GM23248 (cell line): ENCODE measurements at regions not wholly inside any gene's neighbourhood (a gene's known extent, or its start where the extent isn't known, plus 50 kb on each side); places are given as distances from the start of the nearest gene placed in this dataset.

Source experiments
- DNase-seq: peaks from one replicate; pipeline ENCODE4 v3.0.0-alpha.2; 2015
- H2AFZ ChIP-seq: fragments of 200-600 bp; sonication (generic); 2 replicates; pipeline ENCODE4 v1.6.1; 2016; ENCODE audit warnings: antibody characterized with exemption
- H3F3A ChIP-seq: fragments of 200-600 bp; sonication (generic); 2 replicates; pipeline ENCODE4 v1.6.1; 2016; ENCODE audit warnings: mild to moderate bottlenecking, antibody characterized with exemption, mixed run types; ENCODE audit not compliant: insufficient read depth
- H3K27ac ChIP-seq: fragments of 200-600 bp; sonication (generic); 2 replicates; pipeline ENCODE4 v1.5.1; 2016; ENCODE audit warnings: mild to moderate bottlenecking
- H3K27me3 ChIP-seq: fragments of 200-600 bp; sonication (generic); replicated peaks from 2 replicates; pipeline ENCODE4 v1.6.1; 2016; ENCODE audit warnings: mild to moderate bottlenecking; ENCODE audit not compliant: insufficient read depth
- H3K36me3 ChIP-seq: fragments of 200-600 bp; sonication (generic); 2 replicates; pipeline ENCODE4 v1.6.1; 2016; ENCODE audit warnings: low read depth, mild to moderate bottlenecking
- H3K4me1 ChIP-seq: fragments of 200-600 bp; sonication (generic); 2 replicates; pipeline ENCODE4 v1.6.1; 2016; ENCODE audit warnings: mild to moderate bottlenecking; ENCODE audit not compliant: insufficient read depth
- H3K4me2 ChIP-seq: fragments of 200-600 bp; sonication (generic); one replicate; pipeline ENCODE4 v1.6.1; 2016; ENCODE audit warnings: mild to moderate bottlenecking; ENCODE audit not compliant: unreplicated experiment
- H3K4me3 ChIP-seq: fragments of 200-600 bp; sonication (generic); 2 replicates; pipeline ENCODE4 v1.5.1; 2016; ENCODE audit warnings: mild to moderate bottlenecking
- H3K79me2 ChIP-seq: fragments of 200-600 bp; sonication (generic); 2 replicates; pipeline ENCODE4 v1.6.1; 2016; ENCODE audit warnings: mild to moderate bottlenecking; ENCODE audit not compliant: insufficient read depth
- H3K9ac ChIP-seq: fragments of 200-600 bp; sonication (generic); 2 replicates; pipeline ENCODE4 v1.6.1; 2016; ENCODE audit warnings: mild to moderate bottlenecking
- H3K9me2 ChIP-seq: fragments of 200-600 bp; sonication (generic); 2 replicates; pipeline ENCODE4 v1.6.1; 2016; ENCODE audit warnings: mixed run types, mild to moderate bottlenecking, moderate library complexity; ENCODE audit not compliant: insufficient read depth
- H3K9me3 ChIP-seq: fragments of 200-600 bp; sonication (generic); one replicate; pipeline ENCODE4 v1.6.1; 2017; ENCODE audit warnings: low read depth
- H4K20me1 ChIP-seq: fragments of 200-600 bp; sonication (generic); 2 replicates; pipeline ENCODE4 v1.6.0; 2016; ENCODE audit not compliant: insufficient read depth
- EZH2 ChIP-seq: fragments of 200-600 bp; sonication (generic); IDR thresholded peaks from 2 replicates; pipeline ENCODE4 v1.6.1; 2018; ENCODE audit warnings: antibody characterized with exemption, mild to moderate bottlenecking; ENCODE audit not compliant: insufficient read depth, poor library complexity, severe bottlenecking
- EZH2phosphoT487 ChIP-seq: fragments of 200-600 bp; sonication (generic); IDR thresholded peaks from 2 replicates; pipeline ENCODE4 v1.6.1; 2018; ENCODE audit warnings: antibody characterized with exemption, moderate library complexity, mild to moderate bottlenecking, low read depth; ENCODE audit not compliant: insufficient read depth
- WGBS, 2 experiments: methylation state at CpG; one replicate each; pipeline ENCODE4 v1.1.6; 2015 to 2017; ENCODE audit warnings: low lambda C conversion rate in 2 of 2, low coverage in 1 of 2; ENCODE audit errors: missing lambda C conversion rate in 2 of 2; 5-methylcytosine and 5-hydroxymethylcytosine counted together
- in situ Hi-C: fragments of 300-500 bp; cut with MboI; formaldehyde crosslinking; loops from 2 replicates; pipeline ENCODE4 v1.15.0; 2020

DNA sequence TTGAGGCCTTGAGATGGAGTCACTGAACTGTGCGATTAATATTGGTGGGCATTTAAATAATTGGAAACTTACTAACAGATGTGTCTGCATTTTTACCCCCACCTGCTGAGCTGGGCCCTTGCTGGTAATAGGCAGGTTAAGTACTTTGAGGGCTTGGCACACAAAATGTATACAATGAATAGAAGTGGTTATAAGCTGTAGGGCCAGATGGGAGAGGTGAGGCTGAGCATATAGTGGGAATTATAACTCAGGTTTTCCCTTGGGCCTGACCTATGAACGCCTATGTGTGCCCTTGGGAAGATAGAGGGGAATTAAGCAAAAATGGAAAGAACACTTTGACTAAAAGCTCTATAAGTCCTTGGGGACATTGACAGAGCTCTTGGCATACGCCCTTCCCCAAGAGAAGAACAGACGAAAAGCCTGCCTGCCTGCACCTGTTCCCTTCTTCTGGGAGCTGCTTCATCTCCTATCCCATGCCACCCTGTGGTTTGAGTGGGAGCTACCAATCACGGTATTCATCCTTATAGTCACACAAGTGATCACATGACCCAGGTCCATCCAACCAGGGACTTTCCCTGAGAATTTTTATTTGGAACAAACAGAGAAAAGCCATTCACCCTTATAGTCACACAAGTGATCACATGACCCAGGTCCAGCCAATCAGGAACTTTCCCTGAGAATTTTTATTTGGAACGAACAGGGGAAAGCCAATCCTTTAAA is 260.7 kb upstream of the CSF3R start:
- H3K9me2 ChIP-seq: no peaks in the 10 kb centered on the region

DNA sequence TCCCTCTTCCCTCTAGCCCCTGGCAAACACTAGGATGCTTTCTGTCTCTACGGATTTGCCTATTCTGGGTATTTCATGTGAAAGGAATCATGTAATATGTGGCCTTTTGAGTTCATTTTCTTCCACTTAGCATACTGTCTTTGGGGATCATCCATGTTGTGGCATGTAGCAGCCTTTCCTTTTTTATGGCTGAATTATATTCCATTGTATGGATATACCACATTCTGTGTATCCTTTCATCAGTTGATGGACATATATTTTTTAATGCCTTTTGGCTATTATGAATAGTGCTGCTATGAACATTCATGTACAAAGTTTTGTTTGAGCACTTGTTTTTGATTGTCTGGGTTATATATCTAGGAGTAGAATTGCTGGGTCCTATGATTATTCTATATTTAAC is 258.4 kb upstream of the CSF3R start:
- Histone ChIP-seq H3F3A (no peaks in the 10 kb centered on the region), H3K4me3 (no peak overlapping the region), H2AFZ (no peak overlapping the region), H3K4me1 (no peaks in the 10 kb centered on the region), H3K9ac (no peak overlapping the region), H3K36me3 (no peaks in the 10 kb centered on the region), H3K27me3 (no peaks in the 10 kb centered on the region), H3K27ac (no peak overlapping the region), H4K20me1 (no peaks in the 10 kb centered on the region), H3K9me3 (no peaks in the 10 kb centered on the region), H3K4me2 (no peak overlapping the region), H3K9me2 (no peaks in the 10 kb centered on the region), H3K79me2 (no peaks in the 10 kb centered on the region)
- no peak for DNase-seq
- in situ Hi-C loops: no loop called here
- 15 to 20% methylated on average over 1 of the region's 1 CpG for WGBS, 2 experiments
- TF ChIP-seq EZH2: no peak
- TF ChIP-seq EZH2phosphoT487: no peak

More for the DNA sequence above, 260.7 kb upstream of the CSF3R start:
- Histone ChIP-seq H3F3A (no peaks in the 10 kb centered on the region), H3K4me1 (no peaks in the 10 kb centered on the region), H3K79me2 (no peaks in the 10 kb centered on the region), H3K27ac (no peak overlapping the region), H3K9ac (no peak overlapping the region), H3K27me3 (no peaks in the 10 kb centered on the region), H3K9me3 (no peaks in the 10 kb centered on the region), H2AFZ (no peak overlapping the region), H3K36me3 (no peaks in the 10 kb centered on the region), H3K4me2 (no peak overlapping the region), H4K20me1 (no peaks in the 10 kb centered on the region), H3K4me3 (no peak overlapping the region)
- 20 to 25% methylated on average over 6 of the region's 6 CpGs for WGBS, 2 experiments
- DNase-seq: no peak
- no peak for TF ChIP-seq EZH2phosphoT487
- TF ChIP-seq EZH2: no peak
- in situ Hi-C loops: no loop called here

DNA sequence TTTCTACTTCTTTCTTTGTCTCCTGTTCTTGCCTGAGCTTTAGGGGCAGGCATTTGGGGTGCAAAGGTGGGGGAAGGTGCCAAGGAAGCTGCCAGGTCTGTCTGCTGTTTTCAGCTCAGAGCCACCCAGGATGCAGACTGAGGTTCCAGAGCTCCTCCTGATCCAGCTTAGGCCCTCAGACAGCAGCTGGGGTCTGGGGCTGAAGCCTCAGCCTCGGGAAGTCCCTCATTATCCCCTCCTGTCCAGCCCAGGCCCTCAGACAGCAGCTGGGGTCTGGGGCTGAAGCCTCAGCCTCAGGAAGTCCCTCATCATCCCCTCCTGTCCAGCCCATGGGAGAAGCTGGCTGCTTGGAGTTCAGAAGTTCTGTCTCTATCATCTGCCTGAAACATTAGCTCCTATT is 257.7 kb upstream of the CSF3R start:
- Histone ChIP-seq H3K27me3 (no peaks in the 10 kb centered on the region), H3K9me3 (no peaks in the 10 kb centered on the region), H3K4me3 (no peak overlapping the region), H3K36me3 (no peaks in the 10 kb centered on the region), H3K9ac (no peak overlapping the region), H3F3A (no peaks in the 10 kb centered on the region), H3K79me2 (no peaks in the 10 kb centered on the region), H2AFZ (no peak overlapping the region), H3K27ac (no peak overlapping the region), H3K4me2 (no peak overlapping the region), H3K9me2 (no peaks in the 10 kb centered on the region), H4K20me1 (no peaks in the 10 kb centered on the region), H3K4me1 (no peaks in the 10 kb centered on the region)
- DNase-seq: no peak
- TF ChIP-seq EZH2phosphoT487: no peak
- TF ChIP-seq EZH2: no peak
- 0% methylated on average over 1 of the region's 1 CpG for WGBS, 2 experiments
- in situ Hi-C loops: no loop called here

DNA sequence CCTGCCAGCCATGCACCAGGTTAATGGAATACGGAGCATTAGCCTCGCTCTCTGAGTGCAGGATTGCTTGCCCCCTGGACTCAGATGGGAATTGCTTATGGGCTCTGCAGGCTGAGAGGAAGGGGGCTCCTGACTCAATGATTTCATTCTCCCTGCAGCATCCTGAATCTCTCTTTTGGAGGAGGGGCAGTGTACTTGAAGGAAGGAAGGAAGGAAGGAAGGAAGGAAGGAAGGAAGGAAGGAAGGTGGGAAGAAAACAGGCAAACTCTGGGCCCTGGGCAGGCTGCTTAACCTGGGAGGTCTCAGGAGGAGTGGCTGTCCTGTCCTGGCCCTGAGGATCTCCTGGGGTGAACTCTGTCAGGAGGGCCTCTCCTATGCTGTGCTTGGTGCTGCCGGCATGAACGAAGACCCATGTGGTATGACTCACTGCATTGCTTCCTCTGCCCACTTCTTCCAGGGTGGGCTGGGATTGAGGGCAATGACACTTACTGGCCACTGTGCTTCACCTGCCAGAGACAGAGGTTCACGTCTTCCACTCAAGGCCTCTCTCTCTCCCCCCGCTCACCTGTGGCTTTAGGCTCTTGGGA is 257.1 kb upstream of the CSF3R start:
- Histone ChIP-seq H2AFZ (no peak overlapping the region), H3F3A (no peaks in the 10 kb centered on the region), H3K36me3 (no peaks in the 10 kb centered on the region), H4K20me1 (no peaks in the 10 kb centered on the region), H3K9me2 (no peaks in the 10 kb centered on the region), H3K4me2 (no peak overlapping the region), H3K9ac (no peak overlapping the region), H3K27ac (no peak overlapping the region), H3K27me3 (no peaks in the 10 kb centered on the region), H3K9me3 (no peaks in the 10 kb centered on the region), H3K4me1 (no peaks in the 10 kb centered on the region), H3K4me3 (no peak overlapping the region), H3K79me2 (no peaks in the 10 kb centered on the region)
- 38 to 39% methylated on average over 6 of the region's 6 CpGs for WGBS, 2 experiments
- in situ Hi-C loops: no loop called here
- no peak for DNase-seq
- TF ChIP-seq EZH2 (no peak), EZH2phosphoT487 (no peak)
